NT2/D1 (cell line): ENCODE measurements at regions not wholly inside any gene's neighbourhood (a gene's known extent, or its start where the extent isn't known, plus 50 kb on each side); places are given as distances from the start of the nearest gene placed in this dataset.
"Not testable (repeated sequence)": the region's sequence is repeated elsewhere in the genome, so short reads cannot be mapped to it uniquely, and the experiment has no call there.

Experiments used
- DNase-seq: peaks from one replicate; pipeline ENCODE4 v3.0.0-alpha.2; 2011; ENCODE audit warnings: low read depth, low spot score
- H3K27me3 ChIP-seq: 2 replicates; pipeline ENCODE4 v1.6.0; 2011; ENCODE audit warnings: mild to moderate bottlenecking; ENCODE audit not compliant: insufficient read length, insufficient read depth
- H3K36me3 ChIP-seq: 2 replicates; pipeline ENCODE4 v1.6.1; 2011; ENCODE audit warnings: mild to moderate bottlenecking, low read length, mixed read lengths; ENCODE audit not compliant: insufficient read depth, insufficient read length
- H3K4me1 ChIP-seq: 2 replicates; pipeline ENCODE4 v1.5.1; 2011; ENCODE audit not compliant: insufficient read depth, insufficient read length
- H3K4me3 ChIP-seq: 2 replicates; pipeline ENCODE4 v1.5.1; 2011; ENCODE audit warnings: low read depth; ENCODE audit not compliant: insufficient read length
- H3K9ac ChIP-seq: 2 replicates; pipeline ENCODE4 v1.6.0; 2011; ENCODE audit warnings: low read depth; ENCODE audit not compliant: insufficient read length
- H3K9me3 ChIP-seq: 2 replicates; pipeline ENCODE4 v1.5.1; 2011; ENCODE audit warnings: mild to moderate bottlenecking, low read length; ENCODE audit not compliant: insufficient read depth
- SUZ12 ChIP-seq: IDR thresholded peaks from 2 replicates; pipeline ENCODE4 v1.6.1; 2011; ENCODE audit not compliant: insufficient read length, insufficient read depth; ENCODE audit errors: extremely low read depth
- YY1 ChIP-seq: IDR thresholded peaks from 2 replicates; pipeline ENCODE4 v1.6.1; 2011; ENCODE audit not compliant: insufficient read length, insufficient read depth
- ZNF274 ChIP-seq: IDR thresholded peaks from 2 replicates; pipeline ENCODE4 v1.6.1; 2011; ENCODE audit warnings: mild to moderate bottlenecking, low read depth, low read length

DNA sequence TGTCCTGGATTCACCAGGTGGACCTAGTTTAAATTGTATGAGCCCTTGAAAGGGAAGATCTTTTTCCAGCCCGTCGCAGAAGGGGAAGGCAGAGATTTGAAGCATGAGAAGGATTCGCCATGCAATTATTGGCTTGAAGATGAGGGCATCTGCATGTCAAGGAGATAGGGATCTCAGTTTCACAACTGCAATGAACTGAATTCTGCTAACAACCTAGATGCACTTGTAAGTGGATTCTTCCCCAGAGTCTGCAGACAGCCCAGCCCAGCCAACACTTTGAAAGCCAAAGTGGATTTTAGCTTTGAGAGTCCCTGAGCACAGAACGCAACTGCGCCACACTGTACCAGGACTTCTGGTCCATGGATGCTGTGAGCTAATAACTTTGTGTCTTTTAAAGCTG, 286.0 kb downstream of the TSN start:
- Histone ChIP-seq H3K4me3 (no peak overlapping the region), H3K9ac (no peak overlapping the region), H3K4me1 (no peaks in the 10 kb centered on the region), H3K9me3 (no peaks in the 10 kb centered on the region), H3K36me3 (no peaks in the 10 kb centered on the region), H3K27me3 (no peaks in the 10 kb centered on the region)
- TF ChIP-seq SUZ12 (no peak), YY1 (no peak), ZNF274 (no peak)
- no peak for DNase-seq

DNA sequence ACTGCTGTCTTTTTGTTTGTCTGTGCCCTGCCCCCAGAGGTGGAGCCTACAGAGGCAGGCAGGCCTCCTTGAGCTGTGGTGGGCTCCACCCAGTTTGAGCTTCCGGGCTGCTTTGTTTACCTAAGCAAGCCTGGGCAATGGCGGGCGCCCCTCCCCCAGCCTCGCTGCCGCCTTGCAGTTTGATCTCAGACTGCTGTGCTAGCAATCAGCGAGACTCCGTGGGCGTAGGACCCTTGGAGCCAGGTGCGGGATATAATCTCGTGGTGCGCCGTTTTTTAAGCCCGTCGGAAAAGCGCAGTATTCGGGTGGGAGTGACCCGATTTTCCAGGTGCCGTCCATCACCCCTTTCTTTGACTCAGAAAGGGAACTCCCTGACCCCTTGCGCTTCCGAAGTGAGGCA, 296.2 kb downstream of the TSN start:
- H3K9ac ChIP-seq, H3K4me3 ChIP-seq, H3K4me1 ChIP-seq, H3K36me3 ChIP-seq, DNase-seq, H3K27me3 ChIP-seq: not testable (repeated sequence)
- peaks cover 20% of the 10 kb centered on the region; the same call in 1 of the 2 replicates for H3K9me3 ChIP-seq

DNA sequence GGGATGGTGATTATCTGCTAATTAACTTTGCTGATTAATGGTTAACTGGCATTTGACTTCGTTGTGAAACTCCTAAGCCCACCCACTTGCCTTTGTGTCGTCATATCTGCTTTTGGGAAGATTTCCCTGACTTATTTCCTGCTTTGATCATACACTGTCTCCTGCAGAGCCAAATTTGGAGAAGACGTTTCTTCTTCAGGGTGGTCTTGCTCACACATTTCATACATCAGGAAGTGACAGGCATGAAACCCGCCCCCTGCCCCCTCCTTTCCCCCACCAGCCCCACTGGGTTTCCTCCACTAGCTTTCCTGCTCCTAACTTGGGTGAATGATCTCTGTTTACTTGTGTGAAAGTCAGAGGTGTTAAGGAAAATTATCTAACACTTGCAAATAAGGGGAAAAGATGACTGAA, 300.1 kb downstream of the TSN start:
- TF ChIP-seq ZNF274 = no peak
- TF ChIP-seq SUZ12 = no peak
- no peak for TF ChIP-seq YY1
- H3K9ac ChIP-seq = no peak overlapping the region
- H3K36me3 ChIP-seq = no peaks in the 10 kb centered on the region
- no peak overlapping the region for H3K4me3 ChIP-seq
- no peak for DNase-seq
- H3K9me3 ChIP-seq = peaks cover 26% of the 10 kb centered on the region; the same call in 1 of the 2 replicates
- H3K4me1 ChIP-seq = no peaks in the 10 kb centered on the region
- no peaks in the 10 kb centered on the region for H3K27me3 ChIP-seq

DNA sequence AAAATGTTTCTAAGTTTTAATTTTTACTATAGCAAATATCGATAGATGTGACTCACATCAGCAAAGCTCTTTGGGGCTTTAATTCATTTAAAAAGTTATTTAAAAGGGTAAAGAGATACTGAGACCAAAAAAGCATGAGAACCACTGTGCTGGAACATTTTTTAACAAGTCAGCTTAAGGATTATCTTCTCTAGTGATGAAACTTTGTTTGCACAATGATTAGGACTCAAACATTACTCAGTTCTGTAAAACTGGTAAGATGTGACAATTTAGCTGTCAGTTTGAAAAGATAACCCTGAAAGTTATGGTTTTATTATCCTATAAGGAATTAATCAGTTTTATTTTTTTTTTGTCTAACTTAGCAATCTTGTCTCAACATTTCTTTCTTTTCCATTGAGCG, 301.4 kb downstream of the TSN start:
- Histone ChIP-seq H3K9ac (no peak overlapping the region), H3K4me1 (no peaks in the 10 kb centered on the region), H3K36me3 (no peaks in the 10 kb centered on the region), H3K4me3 (no peak overlapping the region), H3K9me3 (peaks cover 26% of the 10 kb centered on the region; the same call in 1 of the 2 replicates), H3K27me3 (no peaks in the 10 kb centered on the region)
- no peak for DNase-seq
- no peak for TF ChIP-seq ZNF274

DNA sequence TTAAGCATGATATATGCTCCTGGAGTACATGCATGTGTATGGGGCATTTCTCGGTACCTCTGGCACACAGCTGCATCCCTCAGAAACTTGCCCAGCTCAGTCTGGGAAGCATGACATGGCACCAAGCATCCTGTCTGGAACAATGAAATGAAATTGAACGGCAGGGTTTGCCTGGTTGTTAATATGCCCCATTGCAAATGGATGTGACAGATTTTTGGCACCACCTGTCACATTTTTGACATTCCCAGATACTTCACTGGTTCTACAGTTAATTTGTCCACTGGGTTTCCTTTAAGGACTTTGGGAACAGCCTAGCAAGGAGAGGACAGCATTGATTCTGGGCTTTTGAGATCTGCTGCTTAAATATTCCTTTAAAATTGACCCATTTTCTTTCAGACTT, 305.8 kb downstream of the TSN start:
- DNase-seq = no peak

DNA sequence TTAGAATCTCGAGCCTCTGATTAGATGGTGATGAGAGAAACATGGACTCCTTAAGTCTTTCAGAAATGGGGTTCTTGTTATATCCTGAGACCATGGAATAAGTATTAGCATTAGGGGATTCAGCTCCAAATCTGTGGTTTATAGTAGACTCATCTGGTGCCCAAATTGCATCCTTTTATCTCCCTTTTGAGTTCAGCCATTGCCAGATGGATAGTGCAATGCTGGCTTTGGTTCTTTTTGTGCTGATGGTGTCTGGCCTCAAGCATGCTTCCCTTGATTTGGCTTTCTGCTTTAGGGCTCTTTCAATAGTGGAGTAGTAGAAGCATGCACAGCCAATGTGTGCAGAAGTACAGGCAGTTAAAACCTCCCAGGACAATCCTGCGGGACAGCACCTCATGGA, 306.4 kb downstream of the TSN start:
- H3K9ac ChIP-seq = no peak overlapping the region
- 0 out of 2 replicates have a peak, but pooled peaks cover 6% of the 10 kb centered on the region for H3K9me3 ChIP-seq
- no peaks in the 10 kb centered on the region for H3K27me3 ChIP-seq
- no peaks in the 10 kb centered on the region for H3K4me1 ChIP-seq
- no peaks in the 10 kb centered on the region for H3K36me3 ChIP-seq
- no peak for DNase-seq
- TF ChIP-seq ZNF274 (no peak), YY1 (no peak), SUZ12 (no peak)
- no peak overlapping the region for H3K4me3 ChIP-seq

More for the DNA sequence above, 305.8 kb downstream of the TSN start:
- Histone ChIP-seq H3K27me3 (no peaks in the 10 kb centered on the region), H3K4me1 (no peaks in the 10 kb centered on the region), H3K4me3 (no peak overlapping the region), H3K9me3 (0 out of 2 replicates have a peak, but pooled peaks cover 6% of the 10 kb centered on the region), H3K9ac (no peak overlapping the region), H3K36me3 (no peaks in the 10 kb centered on the region)
- TF ChIP-seq SUZ12 (no peak), ZNF274 (no peak), YY1 (no peak)

DNA sequence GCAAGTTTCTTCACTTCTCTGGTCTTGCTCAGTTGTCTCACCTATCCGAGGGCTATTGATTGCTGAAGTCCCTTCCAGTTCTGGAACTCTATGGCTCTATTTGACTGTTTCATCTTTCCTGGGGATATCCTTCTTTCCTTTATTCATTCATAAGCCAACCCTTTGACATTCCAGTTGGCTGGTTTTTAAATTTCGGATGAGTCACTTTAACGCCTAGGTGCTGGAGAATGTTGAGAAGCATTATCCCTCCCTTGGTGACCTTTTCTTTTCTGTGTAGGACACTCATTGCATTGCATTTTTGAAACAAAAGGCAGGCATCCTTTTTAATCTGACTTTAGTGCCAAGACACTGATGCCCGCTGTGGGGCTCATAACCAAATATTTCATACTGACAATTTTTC, 307.1 kb downstream of the TSN start:
- no peak for TF ChIP-seq SUZ12
- TF ChIP-seq YY1 = no peak
- no peak for TF ChIP-seq ZNF274
- no peaks in the 10 kb centered on the region for H3K36me3 ChIP-seq
- H3K4me1 ChIP-seq = no peaks in the 10 kb centered on the region
- H3K9ac ChIP-seq = no peak overlapping the region
- no peaks in the 10 kb centered on the region for H3K27me3 ChIP-seq
- 0 out of 2 replicates have a peak, but pooled peaks cover 3% of the 10 kb centered on the region for H3K9me3 ChIP-seq
- H3K4me3 ChIP-seq = no peak overlapping the region
- DNase-seq = no peak

DNA sequence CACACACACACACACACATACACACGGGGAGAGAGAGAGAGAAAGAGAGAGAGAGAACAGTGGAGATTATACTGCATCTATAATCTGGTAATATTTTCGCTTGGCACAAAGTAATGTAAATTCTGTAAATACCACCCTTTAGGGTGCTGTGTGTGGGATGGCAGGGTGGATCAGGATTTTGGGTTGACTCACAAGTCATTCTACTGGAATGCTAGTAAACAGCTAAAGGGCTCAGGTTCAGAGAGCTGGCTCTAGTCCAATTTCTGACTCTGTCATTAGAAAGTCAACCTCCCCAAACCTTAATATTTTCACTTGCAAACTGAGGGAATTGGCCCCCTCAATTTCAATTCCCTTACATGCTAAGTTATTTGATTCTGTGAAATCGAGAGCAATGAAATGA, 308.3 kb downstream of the TSN start:
- TF ChIP-seq SUZ12 = no peak
- no peak for TF ChIP-seq ZNF274
- no peak for TF ChIP-seq YY1
- H3K9ac ChIP-seq = no peak overlapping the region
- no peak for DNase-seq
- H3K9me3 ChIP-seq = no peaks in the 10 kb centered on the region
- no peak overlapping the region for H3K4me3 ChIP-seq
- no peaks in the 10 kb centered on the region for H3K36me3 ChIP-seq
- no peaks in the 10 kb centered on the region for H3K27me3 ChIP-seq
- no peaks in the 10 kb centered on the region for H3K4me1 ChIP-seq
